NB4 (cell line): ENCODE measurements at regions not wholly inside any gene's neighbourhood (a gene's known extent, or its start where the extent isn't known, plus 50 kb on each side); places are given as distances from the start of the nearest gene placed in this dataset.

Experiments used
- DNase-seq: peaks from one replicate; pipeline ENCODE4 v3.0.0; 2010; ENCODE audit warnings: low read depth
- H3K4me3 ChIP-seq: one replicate; pipeline ENCODE4 v1.5.1; 2011; ENCODE audit warnings: mild to moderate bottlenecking, low read depth, low read length, moderate library complexity
- MYC ChIP-seq: IDR thresholded peaks from 2 replicates; pipeline ENCODE4 v1.6.1; 2011; ENCODE audit warnings: low read depth, low read length
- POLR2A ChIP-seq: IDR thresholded peaks from 2 replicates; pipeline ENCODE4 v1.6.1; 2011; ENCODE audit warnings: mild to moderate bottlenecking; ENCODE audit not compliant: insufficient read length; ENCODE audit errors: extremely low read depth
- TF ChIP-seq, protein P1 (sequence below): IDR thresholded peaks from 2 replicates; pipeline ENCODE4 v1.6.1; 2011; ENCODE audit warnings: low read depth, low read length
- TF ChIP-seq, protein P2 (sequence below): IDR thresholded peaks from one replicate; pipeline ENCODE4 v1.5.1; 2012; ENCODE audit warnings: low read depth, low read length

DNA sequence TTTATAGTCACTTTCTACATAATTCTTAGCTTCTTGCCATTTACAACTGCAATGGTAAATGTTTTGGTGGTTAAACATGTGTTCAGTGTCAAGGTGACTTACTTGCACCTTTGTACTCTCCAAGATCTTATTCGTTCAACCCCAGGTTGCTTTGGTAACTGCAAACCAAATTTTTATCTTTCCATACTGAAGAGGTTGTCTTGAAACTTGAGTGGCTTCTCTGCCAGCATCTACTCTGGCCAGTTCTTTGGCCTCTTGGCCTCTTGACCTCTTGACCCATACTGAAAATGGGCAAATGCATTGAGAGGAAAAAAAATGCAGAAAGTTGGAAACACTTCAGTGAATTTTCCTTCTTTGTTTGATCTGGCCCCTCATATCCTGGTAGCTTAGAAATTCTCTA, 88.0 kb upstream of the LRRC7 start:
- no peak overlapping the region for H3K4me3 ChIP-seq
- no peak for DNase-seq
- TF ChIP-seq, protein P1, sequence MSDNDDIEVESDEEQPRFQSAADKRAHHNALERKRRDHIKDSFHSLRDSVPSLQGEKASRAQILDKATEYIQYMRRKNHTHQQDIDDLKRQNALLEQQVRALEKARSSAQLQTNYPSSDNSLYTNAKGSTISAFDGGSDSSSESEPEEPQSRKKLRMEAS = no peak
- TF ChIP-seq POLR2A (no peak), MYC (no peak)
- TF ChIP-seq, protein P2, sequence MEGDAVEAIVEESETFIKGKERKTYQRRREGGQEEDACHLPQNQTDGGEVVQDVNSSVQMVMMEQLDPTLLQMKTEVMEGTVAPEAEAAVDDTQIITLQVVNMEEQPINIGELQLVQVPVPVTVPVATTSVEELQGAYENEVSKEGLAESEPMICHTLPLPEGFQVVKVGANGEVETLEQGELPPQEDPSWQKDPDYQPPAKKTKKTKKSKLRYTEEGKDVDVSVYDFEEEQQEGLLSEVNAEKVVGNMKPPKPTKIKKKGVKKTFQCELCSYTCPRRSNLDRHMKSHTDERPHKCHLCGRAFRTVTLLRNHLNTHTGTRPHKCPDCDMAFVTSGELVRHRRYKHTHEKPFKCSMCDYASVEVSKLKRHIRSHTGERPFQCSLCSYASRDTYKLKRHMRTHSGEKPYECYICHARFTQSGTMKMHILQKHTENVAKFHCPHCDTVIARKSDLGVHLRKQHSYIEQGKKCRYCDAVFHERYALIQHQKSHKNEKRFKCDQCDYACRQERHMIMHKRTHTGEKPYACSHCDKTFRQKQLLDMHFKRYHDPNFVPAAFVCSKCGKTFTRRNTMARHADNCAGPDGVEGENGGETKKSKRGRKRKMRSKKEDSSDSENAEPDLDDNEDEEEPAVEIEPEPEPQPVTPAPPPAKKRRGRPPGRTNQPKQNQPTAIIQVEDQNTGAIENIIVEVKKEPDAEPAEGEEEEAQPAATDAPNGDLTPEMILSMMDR = no peak

DNA sequence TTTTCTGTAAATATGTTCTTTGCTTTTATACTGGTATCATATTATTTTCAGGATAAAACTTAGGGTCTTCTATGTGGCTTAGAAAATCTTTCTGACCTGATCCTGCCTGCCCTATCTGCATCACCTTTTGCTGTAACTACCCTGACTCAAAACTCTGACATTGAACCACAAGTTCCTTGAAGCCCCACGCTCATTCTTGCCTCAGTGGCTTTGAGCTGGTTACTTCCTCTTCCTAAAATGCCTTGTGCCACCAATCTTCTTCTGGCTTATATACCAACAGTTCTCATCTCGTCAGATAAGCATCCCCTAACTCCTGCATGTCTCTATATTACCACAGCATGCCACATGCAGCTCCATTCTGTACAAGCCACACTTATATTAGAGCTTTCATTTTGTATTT, 84.5 kb upstream of the LRRC7 start:
- no peak for DNase-seq
- TF ChIP-seq POLR2A (no peak), MYC (no peak)
- TF ChIP-seq, protein P2 = no peak
- TF ChIP-seq, protein P1 = no peak
- H3K4me3 ChIP-seq = no peak overlapping the region

DNA sequence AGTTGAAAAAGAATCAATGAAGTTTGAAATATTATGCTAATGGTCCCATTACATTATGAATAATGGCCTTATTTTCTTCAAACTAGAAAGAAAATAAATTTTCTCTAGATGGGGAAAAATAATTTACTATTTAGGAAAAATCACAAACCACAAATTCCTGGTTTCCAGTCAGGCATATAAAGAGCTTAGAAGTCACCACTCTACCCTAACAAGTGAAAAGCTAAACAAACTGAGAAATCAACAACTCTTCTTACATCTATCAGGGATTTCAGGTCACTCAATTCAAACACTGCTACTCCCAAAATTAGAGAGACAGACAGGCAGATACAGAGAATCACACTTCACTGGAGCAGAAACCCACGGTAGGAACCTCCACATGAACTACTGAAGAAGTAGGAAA, 82.1 kb upstream of the LRRC7 start:
- TF ChIP-seq, protein P1 = no peak
- no peak for TF ChIP-seq MYC
- TF ChIP-seq, protein P2 = no peak
- no peak for TF ChIP-seq POLR2A
- no peak for DNase-seq
- no peak overlapping the region for H3K4me3 ChIP-seq

DNA sequence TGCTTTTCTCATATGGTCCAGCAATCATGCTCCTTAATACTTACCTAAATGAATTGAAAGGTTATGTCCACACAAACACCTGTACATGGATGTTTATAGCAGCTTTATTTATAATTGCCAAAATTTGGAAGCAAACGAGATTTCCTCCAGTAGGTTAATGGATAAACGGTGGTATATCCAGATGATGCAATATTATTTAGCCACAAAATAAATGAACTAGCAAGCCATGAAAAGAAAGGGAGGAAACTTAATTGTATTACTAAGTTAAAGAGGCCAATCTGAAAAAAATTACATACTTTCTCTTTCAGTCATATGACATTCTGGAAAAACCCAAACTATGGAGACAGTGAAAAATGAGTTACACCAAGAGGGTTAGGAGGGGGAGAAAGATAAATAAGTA, 76.3 kb upstream of the LRRC7 start:
- TF ChIP-seq POLR2A = no peak
- TF ChIP-seq, protein P1 = no peak
- TF ChIP-seq, protein P2 = no peak
- no peak for TF ChIP-seq MYC
- no peak overlapping the region for H3K4me3 ChIP-seq
- no peak for DNase-seq

DNA sequence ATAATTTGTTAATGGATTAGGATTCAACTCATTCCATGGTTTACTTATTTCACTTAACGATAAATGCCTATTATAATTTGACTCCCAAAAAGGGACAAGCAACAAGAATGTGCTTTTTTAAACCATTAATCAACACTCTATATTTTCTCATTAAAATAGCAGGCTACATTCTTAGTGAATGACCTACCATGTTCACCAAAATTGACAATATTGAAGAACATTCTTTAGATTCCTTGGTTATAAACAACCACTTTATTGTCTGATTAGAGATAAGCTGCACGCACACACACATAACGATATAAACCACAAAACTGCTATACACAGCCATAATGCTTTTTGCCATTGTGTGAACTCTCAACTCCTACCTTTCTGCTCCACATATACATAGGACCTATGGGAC, 75.4 kb upstream of the LRRC7 start:
- TF ChIP-seq, protein P1 = no peak
- TF ChIP-seq MYC (no peak), POLR2A (no peak)
- TF ChIP-seq, protein P2 = no peak
- no peak for DNase-seq

DNA sequence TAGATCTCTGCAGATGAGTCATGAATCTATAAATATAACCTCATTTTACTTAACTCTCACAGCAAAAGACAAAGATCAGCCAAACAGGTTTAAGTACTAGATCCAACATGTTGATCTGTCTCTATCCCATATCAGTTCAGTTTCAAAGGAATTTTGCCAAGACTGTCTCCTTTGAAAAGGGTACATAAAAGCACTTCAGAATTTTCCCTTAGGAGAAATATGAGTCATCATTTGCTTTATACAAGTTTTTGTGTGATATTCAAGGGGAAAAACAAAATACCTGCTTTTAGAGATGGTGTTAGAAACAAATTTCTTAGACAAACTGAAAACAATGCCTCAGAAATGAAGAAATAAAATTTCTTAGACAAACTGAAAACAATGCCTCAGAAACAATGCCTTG, 73.5 kb upstream of the LRRC7 start:
- no peak for DNase-seq
- H3K4me3 ChIP-seq = no peak overlapping the region
- TF ChIP-seq, protein P2 = no peak

More for the DNA sequence above, 75.4 kb upstream of the LRRC7 start:
- H3K4me3 ChIP-seq = no peak overlapping the region
